Vagina (tissue), 2 donors: ENCODE measurements at regions not wholly inside any gene's neighbourhood (a gene's known extent, or its start where the extent isn't known, plus 50 kb on each side); places are given as distances from the start of the nearest gene placed in this dataset.

Source experiments
- DNase-seq, 2 donors: peaks; one replicate each; pipeline ENCODE4 v3.0.0-alpha.2; 2017; ENCODE audit errors: extremely low spot score in 2 of 2
- H3K27ac ChIP-seq: fragments of 200-600 bp; sonication (generic); one replicate; pipeline ENCODE4 v1.5.1; 2019
- H3K27me3 ChIP-seq: fragments of 200-600 bp; sonication (generic); one replicate; pipeline ENCODE4 v1.5.1; 2019
- H3K36me3 ChIP-seq, 2 donors: fragments of 200-600 bp; sonication (generic); one replicate each; pipeline ENCODE4 v1.5.1; 2017 to 2019
- H3K4me1 ChIP-seq: fragments of 200-600 bp; sonication (generic); one replicate; pipeline ENCODE4 v1.5.1; 2019
- H3K4me3 ChIP-seq, 2 donors: fragments of 200-600 bp; sonication (generic); 1 replicate in 1 of 2; 2 replicates in 1 of 2; pipeline ENCODE4 v1.5.1; 2016 to 2019
- H3K9me3 ChIP-seq: fragments of 200-600 bp; sonication (generic); one replicate; pipeline ENCODE4 v1.5.1; 2019
- POLR2A ChIP-seq, 2 donors: fragments of 450-650 bp; IDR thresholded peaks; one replicate each; pipeline ENCODE4 v1.6.1; 2017; ENCODE audit warnings: antibody characterized with exemption in 2 of 2, mild to moderate bottlenecking in 2 of 2, moderate library complexity in 2 of 2
- POLR2AphosphoS5 ChIP-seq, 2 donors: sonication (generic); formaldehyde crosslinking; IDR thresholded peaks; one replicate each; pipeline ENCODE4 v1.9.0; 2017; ENCODE audit warnings: antibody characterized with exemption in 2 of 2, mild to moderate bottlenecking in 2 of 2, low read depth in 1 of 2; ENCODE audit not compliant: insufficient read depth in 1 of 2
- intact Hi-C: fragments of 100-400 bp; cut with DNase I; formaldehyde crosslinking; loops from one replicate; pipeline ENCODE4 v1.15.1; 2023
- TF ChIP-seq, protein P1 (sequence below), 3 experiments: fragments of 450-650 bp in 2 of 3; fragments of 200-600 bp in 1 of 3; sonication (generic) in 1 of 3; IDR thresholded peaks; one replicate each; pipeline ENCODE4 v1.5.1; 2017 to 2019; ENCODE audit warnings: antibody characterized with exemption in 3 of 3, mild to moderate bottlenecking in 2 of 3, moderate library complexity in 2 of 3

DNA sequence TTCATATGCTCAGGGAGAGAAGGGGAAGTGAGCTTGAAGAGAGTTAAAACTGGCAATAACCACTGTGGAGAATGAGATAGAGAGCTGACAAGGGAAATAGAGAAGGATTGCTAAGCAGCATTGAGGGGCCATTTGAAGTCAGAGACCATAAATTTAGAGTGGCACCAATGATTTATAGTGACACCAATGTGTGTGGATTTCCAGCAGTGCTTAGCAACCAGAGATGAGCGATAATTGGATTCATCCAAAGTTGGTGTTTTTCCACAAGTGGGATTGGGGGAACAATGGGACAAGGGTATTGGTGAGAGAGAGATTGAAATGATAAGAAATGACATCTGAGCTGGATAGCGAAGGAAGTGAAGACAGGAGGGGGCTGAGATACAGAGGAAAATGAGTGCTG, 114.1 kb downstream of the C1orf94 start:
- DNase-seq = no peak
- no peaks in the 10 kb centered on the region for H3K27me3 ChIP-seq
- no peaks in the 10 kb centered on the region for H3K9me3 ChIP-seq
- no peak overlapping the region for H3K27ac ChIP-seq
- H3K36me3 ChIP-seq = no peaks in the 10 kb centered on the region
- intact Hi-C loops = no loop called here
- H3K4me3 ChIP-seq = no peak overlapping the region
- H3K4me1 ChIP-seq = no peaks in the 10 kb centered on the region
- TF ChIP-seq POLR2A (IDR thresholded peaks at IDR 0.05) (no peak), POLR2AphosphoS5 (IDR thresholded peaks at IDR 0.05; ENCODE audit: insufficient read depth in 1 of 2, low read depth in 1 of 2) (no peak)
- TF ChIP-seq, protein P1, sequence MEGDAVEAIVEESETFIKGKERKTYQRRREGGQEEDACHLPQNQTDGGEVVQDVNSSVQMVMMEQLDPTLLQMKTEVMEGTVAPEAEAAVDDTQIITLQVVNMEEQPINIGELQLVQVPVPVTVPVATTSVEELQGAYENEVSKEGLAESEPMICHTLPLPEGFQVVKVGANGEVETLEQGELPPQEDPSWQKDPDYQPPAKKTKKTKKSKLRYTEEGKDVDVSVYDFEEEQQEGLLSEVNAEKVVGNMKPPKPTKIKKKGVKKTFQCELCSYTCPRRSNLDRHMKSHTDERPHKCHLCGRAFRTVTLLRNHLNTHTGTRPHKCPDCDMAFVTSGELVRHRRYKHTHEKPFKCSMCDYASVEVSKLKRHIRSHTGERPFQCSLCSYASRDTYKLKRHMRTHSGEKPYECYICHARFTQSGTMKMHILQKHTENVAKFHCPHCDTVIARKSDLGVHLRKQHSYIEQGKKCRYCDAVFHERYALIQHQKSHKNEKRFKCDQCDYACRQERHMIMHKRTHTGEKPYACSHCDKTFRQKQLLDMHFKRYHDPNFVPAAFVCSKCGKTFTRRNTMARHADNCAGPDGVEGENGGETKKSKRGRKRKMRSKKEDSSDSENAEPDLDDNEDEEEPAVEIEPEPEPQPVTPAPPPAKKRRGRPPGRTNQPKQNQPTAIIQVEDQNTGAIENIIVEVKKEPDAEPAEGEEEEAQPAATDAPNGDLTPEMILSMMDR (IDR thresholded peaks at IDR 0.05) = no peak

DNA sequence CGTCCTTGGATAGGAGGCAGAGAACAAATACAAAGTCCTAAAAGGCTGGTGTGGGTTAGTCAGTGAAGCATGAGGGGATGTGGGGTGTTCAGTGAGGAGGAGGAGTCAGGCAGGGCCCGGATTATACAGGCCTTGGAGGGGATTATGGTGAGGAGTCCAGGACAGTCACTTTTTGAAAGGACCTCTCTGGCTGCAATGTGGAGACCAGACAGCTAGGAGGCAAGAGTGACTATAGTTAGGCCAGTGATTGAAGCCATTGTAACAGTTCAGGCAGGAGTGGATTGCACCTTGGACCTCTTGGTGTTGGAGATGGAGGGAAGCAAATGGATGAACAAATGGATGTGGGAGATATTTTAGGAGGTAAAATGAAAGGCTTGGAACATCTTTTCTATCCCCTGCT, 115.8 kb downstream of the C1orf94 start:
- no peaks in the 10 kb centered on the region for H3K4me1 ChIP-seq
- H3K27ac ChIP-seq = no peak overlapping the region
- no peaks in the 10 kb centered on the region for H3K27me3 ChIP-seq
- no peak overlapping the region for H3K4me3 ChIP-seq
- H3K9me3 ChIP-seq = no peaks in the 10 kb centered on the region
- intact Hi-C loops = no loop called here
- DNase-seq = no peak
- no peaks in the 10 kb centered on the region for H3K36me3 ChIP-seq
- TF ChIP-seq, protein P1 (IDR thresholded peaks at IDR 0.05) = no peak
- no peak for TF ChIP-seq POLR2AphosphoS5 (IDR thresholded peaks at IDR 0.05; ENCODE audit: insufficient read depth in 1 of 2, low read depth in 1 of 2)
- TF ChIP-seq POLR2A (IDR thresholded peaks at IDR 0.05) = no peak

DNA sequence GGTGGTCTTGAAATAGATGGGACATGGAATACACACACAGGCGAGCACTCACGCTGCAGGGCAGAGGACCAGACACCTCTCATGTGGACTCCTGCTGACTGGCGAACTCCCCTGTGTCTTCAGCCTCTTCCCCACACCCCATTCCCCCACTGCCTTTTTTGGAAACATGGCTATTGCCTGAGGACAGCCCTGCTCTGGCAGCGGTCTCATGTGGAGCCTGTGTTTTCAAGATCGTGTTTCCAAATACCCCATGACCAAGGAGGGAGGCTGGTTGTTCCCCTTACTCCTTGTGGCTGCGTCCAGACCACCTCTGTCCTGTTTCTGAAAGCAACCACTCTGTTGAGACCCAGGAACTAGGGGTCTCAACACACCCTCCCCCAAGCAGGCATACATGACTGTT, 119.4 kb downstream of the C1orf94 start:
- no peak for TF ChIP-seq POLR2AphosphoS5 (IDR thresholded peaks at IDR 0.05; ENCODE audit: insufficient read depth in 1 of 2, low read depth in 1 of 2)
- TF ChIP-seq POLR2A (IDR thresholded peaks at IDR 0.05) = no peak
- TF ChIP-seq, protein P1 (IDR thresholded peaks at IDR 0.05) = no peak
- intact Hi-C loops = no loop called here
- no peak overlapping the region for H3K4me3 ChIP-seq

DNA sequence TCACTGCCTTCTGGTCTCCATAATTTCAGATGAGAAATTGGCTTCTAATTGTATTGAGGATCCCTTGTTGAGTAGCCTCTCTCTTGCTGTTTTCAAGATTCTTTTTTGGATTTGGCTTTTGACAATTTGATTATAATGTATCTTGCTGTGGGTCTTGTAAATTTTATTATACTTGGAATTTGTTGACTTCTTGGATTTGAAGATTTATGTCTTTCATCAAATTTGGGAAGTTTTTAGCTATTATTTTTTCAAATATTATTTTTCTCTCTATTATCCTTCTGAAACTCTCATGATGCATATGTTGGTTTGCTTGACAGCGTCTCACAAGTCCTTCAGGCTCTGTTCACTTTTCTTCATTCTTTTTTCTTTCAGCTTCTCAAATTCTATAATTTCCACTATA, 126.1 kb downstream of the C1orf94 start:
- no peaks in the 10 kb centered on the region for H3K36me3 ChIP-seq

More for the DNA sequence above, 119.4 kb downstream of the C1orf94 start:
- Histone ChIP-seq H3K36me3 (no peaks in the 10 kb centered on the region), H3K27me3 (no peaks in the 10 kb centered on the region), H3K27ac (no peak overlapping the region), H3K4me1 (no peaks in the 10 kb centered on the region), H3K9me3 (no peaks in the 10 kb centered on the region)
- DNase-seq = peak in 1 of 2 donors; percentile 65

DNA sequence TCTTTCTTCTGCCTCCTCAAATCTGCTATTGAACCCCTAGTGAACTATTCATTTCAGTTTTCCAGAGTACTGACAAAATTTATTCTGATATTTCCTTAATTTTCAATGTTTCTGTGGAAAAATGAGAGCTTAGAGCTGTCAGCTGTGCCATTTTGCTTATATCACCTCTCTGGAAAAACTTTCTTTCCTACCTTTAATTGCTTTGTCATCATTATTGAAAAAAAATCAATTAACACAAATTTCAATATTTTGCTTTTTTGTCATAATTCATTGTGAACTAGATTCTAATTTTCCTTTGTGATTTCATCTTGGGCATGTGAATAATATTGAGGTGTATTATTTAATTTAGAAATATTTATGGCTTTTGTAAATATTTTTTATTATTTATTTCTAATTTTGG, 126.5 kb downstream of the C1orf94 start:
- H3K36me3 ChIP-seq = no peaks in the 10 kb centered on the region
- no peak overlapping the region for H3K4me3 ChIP-seq
- no peaks in the 10 kb centered on the region for H3K27me3 ChIP-seq
- no peak for TF ChIP-seq POLR2A (IDR thresholded peaks at IDR 0.05)
- TF ChIP-seq, protein P1 (IDR thresholded peaks at IDR 0.05) = no peak
- TF ChIP-seq POLR2AphosphoS5 (IDR thresholded peaks at IDR 0.05; ENCODE audit: insufficient read depth in 1 of 2, low read depth in 1 of 2) = no peak
- H3K4me1 ChIP-seq = no peaks in the 10 kb centered on the region
- DNase-seq = no peak
- no peak overlapping the region for H3K27ac ChIP-seq
- H3K9me3 ChIP-seq = no peaks in the 10 kb centered on the region
- intact Hi-C loops = no loop called here

More for the DNA sequence above, 126.1 kb downstream of the C1orf94 start:
- DNase-seq = no peak
- no peak for TF ChIP-seq POLR2A (IDR thresholded peaks at IDR 0.05)
- TF ChIP-seq, protein P1 (IDR thresholded peaks at IDR 0.05) = no peak
- no peak for TF ChIP-seq POLR2AphosphoS5 (IDR thresholded peaks at IDR 0.05; ENCODE audit: insufficient read depth in 1 of 2, low read depth in 1 of 2)
- Histone ChIP-seq H3K4me1 (no peaks in the 10 kb centered on the region), H3K27me3 (no peaks in the 10 kb centered on the region), H3K9me3 (no peaks in the 10 kb centered on the region), H3K27ac (no peak overlapping the region), H3K4me3 (no peak overlapping the region)
- intact Hi-C loops = no loop called here
